ENCODE measurements at regions not wholly inside any gene's neighbourhood (a gene's known extent, or its start where the extent isn't known, plus 50 kb on each side); places are given as distances from the start of the nearest gene placed in this dataset.
"Not testable (repeated sequence)": the region's sequence is repeated elsewhere in the genome, so short reads cannot be mapped to it uniquely, and the experiment has no call there.

DNA sequence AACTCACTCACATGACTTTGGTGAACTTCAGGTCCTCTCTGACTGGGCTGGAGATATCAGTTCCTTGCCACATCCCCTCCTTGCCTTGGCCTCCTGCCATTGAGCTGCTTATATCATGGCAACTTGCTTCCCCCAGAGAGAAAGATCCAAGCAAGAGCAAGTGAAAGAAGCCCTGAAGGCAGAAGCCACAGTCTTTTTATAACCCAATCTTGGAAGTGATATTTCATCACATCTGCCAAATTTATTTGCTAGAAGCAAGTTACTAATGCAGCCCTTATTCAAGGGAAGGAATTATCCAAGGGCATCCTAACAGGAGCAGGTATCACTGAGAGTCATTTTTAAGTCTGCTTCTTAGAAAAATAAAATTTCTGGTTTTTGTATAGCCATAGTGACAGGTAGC lies 127.8 kb downstream of the SLC38A4 start:
- H3K27ac ChIP-seq: no peak overlapping the region
- DNase-seq: no peak
- no peaks in the 10 kb centered on the region for H3K27me3 ChIP-seq (replicated peaks)
- in situ Hi-C loops (cut with HindIII; ENCODE audit: low pct_ligation_motif_present, low sequenced_read_pairs): no loop called here
- H3K36me3 ChIP-seq (replicated peaks): no peaks in the 10 kb centered on the region
- no peak overlapping the region for H3K4me3 ChIP-seq (ENCODE audit: low read depth, low read length)
- TF ChIP-seq CTCF (IDR thresholded peaks at IDR 0.05; ENCODE audit: low read depth, low read length, missing control alignments): no peak

DNA sequence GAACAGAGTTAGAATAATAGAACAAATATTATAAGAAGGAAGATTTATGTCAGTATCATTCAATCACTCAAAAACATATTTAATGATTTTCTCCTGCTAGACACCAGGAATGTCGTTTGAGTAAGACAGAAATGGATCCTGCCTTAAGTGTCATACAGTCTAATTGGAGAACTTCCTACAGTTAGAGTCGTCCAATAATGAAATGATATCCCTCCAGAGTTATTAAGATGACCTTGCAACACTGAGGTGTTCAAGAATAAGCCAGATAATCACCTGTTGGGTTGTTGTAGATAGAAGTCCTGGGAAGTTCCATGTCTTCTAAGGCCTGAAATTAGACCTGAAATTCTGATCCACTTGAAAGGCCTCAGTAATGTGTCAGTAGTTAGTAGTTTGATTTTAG lies 132.3 kb downstream of the SLC38A4 start:
- no peak overlapping the region for H3K4me3 ChIP-seq (ENCODE audit: low read depth, low read length)
- no peak overlapping the region for H3K27ac ChIP-seq
- H3K27me3 ChIP-seq (replicated peaks): no peaks in the 10 kb centered on the region
- DNase-seq: no peak
- no peak for TF ChIP-seq CTCF (IDR thresholded peaks at IDR 0.05; ENCODE audit: low read depth, low read length, missing control alignments)
- in situ Hi-C loops (cut with HindIII; ENCODE audit: low pct_ligation_motif_present, low sequenced_read_pairs): no loop called here
- H3K36me3 ChIP-seq (replicated peaks): no peaks in the 10 kb centered on the region

DNA sequence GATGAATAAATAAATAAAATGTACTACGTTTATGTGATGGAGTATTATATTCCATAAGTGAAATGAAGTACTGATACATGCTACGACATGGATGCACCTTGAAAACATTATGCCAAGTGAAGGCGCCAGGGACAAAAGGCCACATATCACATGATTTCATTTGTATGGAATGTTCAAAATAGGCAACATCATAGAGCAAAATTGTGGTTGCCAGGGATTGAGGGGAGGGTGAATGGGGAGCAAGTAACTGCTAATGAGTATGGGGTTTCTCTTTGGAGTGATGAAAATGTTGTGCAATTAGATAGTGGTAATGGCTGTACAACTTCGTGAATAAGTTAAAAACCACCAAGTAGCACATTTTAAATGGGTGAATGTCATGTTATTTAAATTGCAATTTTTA lies 132.8 kb downstream of the SLC38A4 start:
- DNase-seq: no peak
- Histone ChIP-seq H3K27ac (no peak overlapping the region), H3K36me3 (replicated peaks) (no peaks in the 10 kb centered on the region), H3K4me3 (ENCODE audit: low read depth, low read length) (no peak overlapping the region), H3K27me3 (replicated peaks) (no peaks in the 10 kb centered on the region)
- in situ Hi-C loops (cut with HindIII; ENCODE audit: low pct_ligation_motif_present, low sequenced_read_pairs): no loop called here
- no peak for TF ChIP-seq CTCF (IDR thresholded peaks at IDR 0.05; ENCODE audit: low read depth, low read length, missing control alignments)

- H3K4me3 ChIP-seq (ENCODE audit: low read depth, low read length): no peak overlapping the region
- H3K36me3 ChIP-seq (replicated peaks): no peaks in the 10 kb centered on the region
- no peak for DNase-seq
- TF ChIP-seq CTCF (IDR thresholded peaks at IDR 0.05; ENCODE audit: low read depth, low read length, missing control alignments): no peak
- H3K27ac ChIP-seq: no peak overlapping the region
- no peaks in the 10 kb centered on the region for H3K27me3 ChIP-seq (replicated peaks)
- in situ Hi-C loops (cut with HindIII; ENCODE audit: low pct_ligation_motif_present, low sequenced_read_pairs): no loop called here
These were observed 133.2 kb downstream of the SLC38A4 start for GRCh38 chr12:46692606-46693005.

DNA sequence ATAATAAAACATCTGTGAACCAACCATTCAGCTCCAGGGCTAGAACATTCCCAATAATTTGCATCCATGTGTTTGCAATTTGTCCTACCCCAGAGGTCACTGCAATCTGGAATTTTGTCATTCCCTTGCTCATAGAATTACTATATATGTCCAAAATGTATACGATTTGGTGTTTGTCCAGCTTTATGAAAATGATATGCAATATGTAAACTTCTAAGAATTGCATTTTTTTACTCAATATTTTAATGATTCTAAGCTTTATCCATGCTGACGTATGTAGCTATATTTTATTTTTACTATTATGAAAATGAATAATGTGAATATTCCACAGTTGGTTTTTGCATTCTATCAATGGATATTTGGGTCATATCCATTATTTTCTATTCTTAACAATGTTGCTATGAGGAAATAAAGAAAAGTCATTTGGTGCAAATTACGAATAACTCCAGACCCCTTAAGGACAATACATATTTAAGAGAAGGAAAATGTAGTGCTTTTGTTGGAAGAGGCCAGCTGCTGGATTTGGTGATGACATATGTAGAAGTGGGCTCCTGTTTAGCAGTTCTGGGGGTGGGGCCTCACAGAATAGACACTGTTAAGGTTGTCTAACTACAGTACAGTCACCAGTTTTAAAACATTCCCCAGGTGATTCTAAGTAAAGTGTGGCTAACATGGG lies 139.4 kb downstream of the SLC38A4 start:
- H3K4me3 ChIP-seq (ENCODE audit: low read depth, low read length): no peak overlapping the region
- no peak for DNase-seq
- in situ Hi-C loops (cut with HindIII; ENCODE audit: low pct_ligation_motif_present, low sequenced_read_pairs): no loop called here

GRCh38 chr12:46684243-46684642 lies 141.6 kb downstream of the SLC38A4 start:
- H3K27ac ChIP-seq; H3K27me3 ChIP-seq (replicated peaks); DNase-seq; in situ Hi-C loops (cut with HindIII; ENCODE audit: low pct_ligation_motif_present, low sequenced_read_pairs); H3K36me3 ChIP-seq (replicated peaks); H3K4me3 ChIP-seq (ENCODE audit: low read depth, low read length): not testable (repeated sequence)

More for the DNA sequence above, 139.4 kb downstream of the SLC38A4 start:
- Histone ChIP-seq H3K27ac (no peak overlapping the region), H3K36me3 (replicated peaks) (no peaks in the 10 kb centered on the region), H3K27me3 (replicated peaks) (no peaks in the 10 kb centered on the region)
- no peak for TF ChIP-seq CTCF (IDR thresholded peaks at IDR 0.05; ENCODE audit: low read depth, low read length, missing control alignments)

Data from brain microvascular endothelial cell (primary cell).